HEK293 (cell line): ENCODE measurements at regions not wholly inside any gene's neighbourhood (a gene's known extent, or its start where the extent isn't known, plus 50 kb on each side); places are given as distances from the start of the nearest gene placed in this dataset.

Experiments
- ZNF394 ChIP-seq: fragments of 450-650 bp; formaldehyde crosslinking; IDR thresholded peaks from 2 replicates; pipeline ENCODE4 v1.5.1; 2016; ENCODE audit warnings: missing biosample characterization, missing genetic modification characterization, mild to moderate bottlenecking, moderate library complexity, borderline replicate concordance
- TF ChIP-seq, protein P1 (sequence below): fragments of 450-650 bp; formaldehyde crosslinking; IDR thresholded peaks from 2 replicates; pipeline ENCODE4 v1.5.1; 2016; ENCODE audit warnings: missing biosample characterization, missing genetic modification characterization

DNA sequence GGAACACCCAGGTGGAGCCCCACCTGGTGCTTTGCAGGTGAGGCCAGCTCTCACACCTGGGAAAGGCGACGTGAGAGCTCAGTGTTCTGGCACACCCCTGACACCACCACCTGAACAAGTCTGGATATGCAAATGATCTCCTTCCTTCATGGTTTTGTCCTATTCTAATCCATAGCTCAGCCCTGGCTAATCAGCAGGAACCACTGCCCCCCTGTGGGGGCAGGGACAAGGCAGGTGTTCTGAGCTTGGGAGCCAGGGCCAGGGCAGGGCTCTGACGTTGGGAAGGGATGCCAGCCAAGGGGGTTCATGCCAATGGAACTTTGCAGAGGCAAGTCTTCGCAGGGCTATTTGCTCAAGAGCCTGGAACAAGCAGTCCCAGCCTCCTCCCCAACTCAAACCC is 144.2 kb downstream of the TRIM29 start:
- TF ChIP-seq, protein P1, sequence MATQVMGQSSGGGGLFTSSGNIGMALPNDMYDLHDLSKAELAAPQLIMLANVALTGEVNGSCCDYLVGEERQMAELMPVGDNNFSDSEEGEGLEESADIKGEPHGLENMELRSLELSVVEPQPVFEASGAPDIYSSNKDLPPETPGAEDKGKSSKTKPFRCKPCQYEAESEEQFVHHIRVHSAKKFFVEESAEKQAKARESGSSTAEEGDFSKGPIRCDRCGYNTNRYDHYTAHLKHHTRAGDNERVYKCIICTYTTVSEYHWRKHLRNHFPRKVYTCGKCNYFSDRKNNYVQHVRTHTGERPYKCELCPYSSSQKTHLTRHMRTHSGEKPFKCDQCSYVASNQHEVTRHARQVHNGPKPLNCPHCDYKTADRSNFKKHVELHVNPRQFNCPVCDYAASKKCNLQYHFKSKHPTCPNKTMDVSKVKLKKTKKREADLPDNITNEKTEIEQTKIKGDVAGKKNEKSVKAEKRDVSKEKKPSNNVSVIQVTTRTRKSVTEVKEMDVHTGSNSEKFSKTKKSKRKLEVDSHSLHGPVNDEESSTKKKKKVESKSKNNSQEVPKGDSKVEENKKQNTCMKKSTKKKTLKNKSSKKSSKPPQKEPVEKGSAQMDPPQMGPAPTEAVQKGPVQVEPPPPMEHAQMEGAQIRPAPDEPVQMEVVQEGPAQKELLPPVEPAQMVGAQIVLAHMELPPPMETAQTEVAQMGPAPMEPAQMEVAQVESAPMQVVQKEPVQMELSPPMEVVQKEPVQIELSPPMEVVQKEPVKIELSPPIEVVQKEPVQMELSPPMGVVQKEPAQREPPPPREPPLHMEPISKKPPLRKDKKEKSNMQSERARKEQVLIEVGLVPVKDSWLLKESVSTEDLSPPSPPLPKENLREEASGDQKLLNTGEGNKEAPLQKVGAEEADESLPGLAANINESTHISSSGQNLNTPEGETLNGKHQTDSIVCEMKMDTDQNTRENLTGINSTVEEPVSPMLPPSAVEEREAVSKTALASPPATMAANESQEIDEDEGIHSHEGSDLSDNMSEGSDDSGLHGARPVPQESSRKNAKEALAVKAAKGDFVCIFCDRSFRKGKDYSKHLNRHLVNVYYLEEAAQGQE, result no peak
- no peak for TF ChIP-seq ZNF394 (tag by site-specific recombination)
